ENCODE measurements at regions not wholly inside any gene's neighbourhood (a gene's known extent, or its start where the extent isn't known, plus 50 kb on each side); places are given as distances from the start of the nearest gene placed in this dataset.

GRCh38 chr3:191593486-191593885 lies 132.5 kb downstream of the PYDC2 start:
- TF ChIP-seq, protein P1, sequence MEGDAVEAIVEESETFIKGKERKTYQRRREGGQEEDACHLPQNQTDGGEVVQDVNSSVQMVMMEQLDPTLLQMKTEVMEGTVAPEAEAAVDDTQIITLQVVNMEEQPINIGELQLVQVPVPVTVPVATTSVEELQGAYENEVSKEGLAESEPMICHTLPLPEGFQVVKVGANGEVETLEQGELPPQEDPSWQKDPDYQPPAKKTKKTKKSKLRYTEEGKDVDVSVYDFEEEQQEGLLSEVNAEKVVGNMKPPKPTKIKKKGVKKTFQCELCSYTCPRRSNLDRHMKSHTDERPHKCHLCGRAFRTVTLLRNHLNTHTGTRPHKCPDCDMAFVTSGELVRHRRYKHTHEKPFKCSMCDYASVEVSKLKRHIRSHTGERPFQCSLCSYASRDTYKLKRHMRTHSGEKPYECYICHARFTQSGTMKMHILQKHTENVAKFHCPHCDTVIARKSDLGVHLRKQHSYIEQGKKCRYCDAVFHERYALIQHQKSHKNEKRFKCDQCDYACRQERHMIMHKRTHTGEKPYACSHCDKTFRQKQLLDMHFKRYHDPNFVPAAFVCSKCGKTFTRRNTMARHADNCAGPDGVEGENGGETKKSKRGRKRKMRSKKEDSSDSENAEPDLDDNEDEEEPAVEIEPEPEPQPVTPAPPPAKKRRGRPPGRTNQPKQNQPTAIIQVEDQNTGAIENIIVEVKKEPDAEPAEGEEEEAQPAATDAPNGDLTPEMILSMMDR (IDR thresholded peaks at IDR 0.05) = no peak
- TF ChIP-seq POLR2AphosphoS5 (IDR thresholded peaks at IDR 0.05; ENCODE audit: insufficient read depth in 1 of 2, low read depth in 1 of 2) (no peak), POLR2A (IDR thresholded peaks at IDR 0.05) (no peak)

All from vagina (tissue), 2 donors.